ENCODE measurements at regions not wholly inside any gene's neighbourhood (a gene's known extent, or its start where the extent isn't known, plus 50 kb on each side); places are given as distances from the start of the nearest gene placed in this dataset.

- no peak for TF ChIP-seq BHLHE40 (IDR thresholded peaks at IDR 0.05; ENCODE audit: borderline replicate concordance)
- no peak for TF ChIP-seq LEF1 (IDR thresholded peaks at IDR 0.05; ENCODE audit: borderline replicate concordance)
Observed at GRCh38 chr9:106716820-106717219, 146.1 kb upstream of the ZNF462 start.
